D721Med (cell line): ENCODE measurements at regions not wholly inside any gene's neighbourhood (a gene's known extent, or its start where the extent isn't known, plus 50 kb on each side); places are given as distances from the start of the nearest gene placed in this dataset.

Experiments
- DNase-seq: peaks from one replicate; pipeline ENCODE4 v3.0.0; 2011; ENCODE audit warnings: low spot score; ENCODE audit not compliant: insufficient read length
- FAIRE-seq: peaks from 2 replicates; lab custom pipeline; 2011; peaks lifted over from hg19 to GRCh38; lab: Jason Lieb, UNC
- CTCF ChIP-seq: IDR thresholded peaks from 2 replicates; pipeline ENCODE4 v1.5.1; 2012; ENCODE audit warnings: mild to moderate bottlenecking, control low read depth; ENCODE audit not compliant: insufficient read depth; ENCODE audit errors: missing control alignments

DNA sequence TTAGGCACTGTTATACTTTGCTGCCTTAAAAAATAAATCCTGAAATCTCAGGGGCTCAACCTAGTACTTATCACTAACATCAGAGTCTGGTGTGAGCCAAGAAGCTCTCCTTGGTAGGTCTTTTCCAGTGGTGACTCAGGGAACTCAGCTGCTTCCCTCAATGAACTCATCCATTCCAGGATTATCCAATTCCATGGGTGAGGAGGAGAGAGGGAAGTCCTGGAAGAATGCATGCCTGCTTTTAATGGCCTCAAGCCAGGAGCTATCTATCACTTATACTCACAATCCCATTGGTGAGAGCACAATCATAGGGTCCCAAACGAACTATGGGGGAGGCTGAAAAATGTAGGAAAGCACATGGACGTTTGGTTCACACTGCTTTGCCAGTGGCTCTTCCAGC lies 113.6 kb downstream of the POLR2M start:
- DNase-seq (no peak), FAIRE-seq (no peak)
- no peak for TF ChIP-seq CTCF

DNA sequence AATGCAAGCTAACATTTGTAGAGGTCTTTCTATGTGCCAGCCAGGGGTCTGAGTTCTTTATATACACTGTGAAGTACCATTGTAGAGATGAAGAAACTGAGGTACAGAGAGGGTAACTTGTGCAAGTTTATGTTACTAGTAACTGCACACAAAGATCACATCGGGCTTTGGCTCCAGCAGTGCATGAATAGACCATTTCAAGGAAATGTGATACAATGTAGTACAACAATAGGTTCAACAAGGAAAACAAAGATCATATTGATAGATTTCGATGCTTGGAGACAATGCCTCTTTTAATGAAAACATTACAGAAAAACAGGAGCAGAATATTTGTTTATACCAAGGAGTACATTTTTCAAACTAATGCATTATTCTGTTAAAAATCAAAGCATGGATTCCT lies 115.3 kb downstream of the POLR2M start:
- no peak for TF ChIP-seq CTCF
- DNase-seq, result no peak
- FAIRE-seq, result no peak

DNA sequence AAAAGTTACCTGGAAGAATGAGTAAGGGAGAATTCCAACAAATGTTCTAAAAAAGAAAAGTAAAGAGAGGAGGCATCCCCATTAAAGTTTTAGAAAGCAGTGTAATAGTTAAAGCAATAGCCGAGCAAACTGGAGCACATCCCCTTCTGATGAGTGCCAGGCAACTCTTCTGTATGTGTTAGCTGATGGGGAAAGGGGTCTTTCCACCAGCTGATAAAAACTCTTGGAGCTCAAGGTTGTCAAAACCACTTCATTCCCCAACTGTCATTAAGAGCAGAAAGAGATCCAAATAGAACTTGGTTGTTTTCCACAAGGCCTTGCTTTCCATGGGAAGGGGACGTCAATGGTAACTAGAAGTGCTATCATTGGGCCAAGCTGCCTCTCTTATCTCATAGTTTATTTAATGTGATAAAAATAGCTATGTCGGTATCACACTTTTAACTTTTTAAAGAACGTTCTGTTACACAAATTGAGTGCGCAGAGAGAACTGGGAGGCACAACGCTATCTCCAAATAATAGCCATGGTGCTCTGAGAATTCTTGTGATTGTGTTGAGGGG lies 116.9 kb downstream of the POLR2M start:
- DNase-seq (no peak), FAIRE-seq (no peak)
- no peak for TF ChIP-seq CTCF

GRCh38 chr15:57824186-57824585 lies 117.7 kb downstream of the POLR2M start:
- DNase-seq (no peak), FAIRE-seq (no peak)
- no peak for TF ChIP-seq CTCF

DNA sequence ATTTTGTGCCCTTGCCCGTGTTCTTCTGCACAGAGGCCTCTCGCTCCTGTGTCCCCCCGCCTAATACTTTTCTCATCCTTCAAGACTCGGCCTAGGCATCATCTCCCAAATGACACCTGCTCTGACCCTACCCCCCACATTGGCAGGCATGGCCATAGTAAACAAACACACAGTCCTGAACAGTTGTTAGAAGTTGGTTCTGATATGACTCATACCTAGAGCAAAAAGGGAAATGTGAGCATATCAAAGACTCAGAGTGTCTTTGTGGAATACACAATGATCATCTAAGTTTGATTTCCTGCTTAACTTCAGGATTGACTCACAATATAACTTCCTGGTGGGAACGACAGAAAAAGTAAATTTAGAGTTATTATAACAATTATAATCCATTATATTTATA lies 120.5 kb downstream of the POLR2M start:
- no peak for DNase-seq
- FAIRE-seq, result no peak
- TF ChIP-seq CTCF, result no peak

- TF ChIP-seq CTCF, result no peak
- DNase-seq (no peak), FAIRE-seq (no peak)
These were observed 121.5 kb downstream of the POLR2M start for GRCh38 chr15:57827971-57828370.

GRCh38 chr15:57832183-57832582 lies 125.7 kb downstream of the POLR2M start:
- no peak for FAIRE-seq
- no peak for TF ChIP-seq CTCF
- DNase-seq, result no peak
